OCI-LY3 (cell line): ENCODE measurements at regions not wholly inside any gene's neighbourhood (a gene's known extent, or its start where the extent isn't known, plus 50 kb on each side); places are given as distances from the start of the nearest gene placed in this dataset.
A peak's percentile ranks its signal among the peaks of the same experiment; 100 is the strongest.

ENCODE experiments used
- H2AFZ ChIP-seq: fragments of 200-600, 300-600 bp; shearing (Covaris generic); 2 replicates; pipeline ENCODE4 v1.6.0; 2014; ENCODE audit warnings: antibody characterized with exemption, low read depth, low read length
- H3K27ac ChIP-seq: fragments of 200-600, 300-600 bp; sonication (generic); 2 replicates; pipeline ENCODE4 v1.5.1; 2014; ENCODE audit warnings: mild to moderate bottlenecking, low read length, moderate library complexity, mixed read lengths
- H3K27me3 ChIP-seq: fragments of 200-600, 300-600 bp; sonication (generic); 2 replicates; pipeline ENCODE4 v1.6.1; 2014; ENCODE audit warnings: low read depth, low read length, mixed read lengths
- H3K36me3 ChIP-seq: fragments of 200-600, 300-600 bp; sonication (generic); replicated peaks from 2 replicates; pipeline ENCODE3; 2014; ENCODE audit warnings: low read depth, low read length, mixed read lengths
- H3K4me1 ChIP-seq: fragments of 300-600, 200-600 bp; sonication (generic); 2 replicates; pipeline ENCODE4 v1.6.1; 2014; ENCODE audit warnings: low read length, mixed read lengths
- H3K4me2 ChIP-seq: fragments of 200-600, 300-600 bp; sonication (generic); 2 replicates; pipeline ENCODE4 v1.6.1; 2014; ENCODE audit warnings: low read length, mixed read lengths
- H3K4me3 ChIP-seq: fragments of 300-600, 200-600 bp; sonication (generic); 2 replicates; pipeline ENCODE4 v1.5.1; 2014; ENCODE audit warnings: antibody characterized with exemption, mild to moderate bottlenecking, low read length, moderate library complexity
- H3K79me2 ChIP-seq: fragments of 300-600, 200-600 bp; shearing (Covaris generic); 2 replicates; pipeline ENCODE4 v1.6.1; 2014; ENCODE audit warnings: mild to moderate bottlenecking, low read length, mixed read lengths
- H3K9ac ChIP-seq: fragments of 300-600, 200-600 bp; shearing (Covaris generic); 2 replicates; pipeline ENCODE4 v1.6.0; 2014; ENCODE audit warnings: mild to moderate bottlenecking, low read length, moderate library complexity
- H3K9me3 ChIP-seq: fragments of 200-600, 300-600 bp; shearing (Covaris generic); 2 replicates; pipeline ENCODE4 v1.6.1; 2014; ENCODE audit warnings: low read length, mixed read lengths; ENCODE audit not compliant: insufficient read depth
- H4K20me1 ChIP-seq: fragments of 200-600, 300-600 bp; sonication (generic); 2 replicates; pipeline ENCODE4 v1.6.1; 2016; ENCODE audit warnings: low read length, mixed read lengths; ENCODE audit not compliant: insufficient read depth
- EZH2phosphoT487 ChIP-seq: fragments of 200-600 bp; shearing (Covaris generic); IDR thresholded peaks from 2 replicates; pipeline ENCODE4 v1.6.1; 2018; ENCODE audit warnings: antibody characterized with exemption, mixed run types, low read depth
- TF ChIP-seq, protein P1 (sequence below): fragments of 200-600, 300-600 bp; sonication (generic); IDR thresholded peaks from 2 replicates; pipeline ENCODE4 v1.5.1; 2014; ENCODE audit warnings: antibody characterized with exemption, low read length, low read depth

DNA sequence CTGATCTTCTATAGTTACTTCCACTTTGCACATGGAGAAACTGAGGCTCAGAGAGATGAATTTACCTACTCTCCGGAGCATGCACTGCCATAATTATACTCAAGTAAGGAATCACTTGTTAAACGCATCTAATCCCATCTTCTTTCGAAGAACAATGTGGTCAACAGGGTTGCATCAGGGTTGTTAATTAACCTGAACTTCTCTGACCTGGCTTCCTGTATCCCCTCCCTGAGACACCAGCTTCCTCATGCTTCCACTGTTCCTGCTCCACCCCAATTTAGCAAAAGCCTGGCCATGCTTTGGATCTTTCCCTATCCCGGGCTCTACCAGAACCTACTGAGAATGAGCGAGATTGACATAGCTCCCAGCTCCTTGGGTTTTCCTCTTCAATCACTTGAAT, 136.7 kb downstream of the SMIM20 start:
- no peak overlapping the region for H3K9ac ChIP-seq
- no peak for TF ChIP-seq EZH2phosphoT487
- TF ChIP-seq, protein P1, sequence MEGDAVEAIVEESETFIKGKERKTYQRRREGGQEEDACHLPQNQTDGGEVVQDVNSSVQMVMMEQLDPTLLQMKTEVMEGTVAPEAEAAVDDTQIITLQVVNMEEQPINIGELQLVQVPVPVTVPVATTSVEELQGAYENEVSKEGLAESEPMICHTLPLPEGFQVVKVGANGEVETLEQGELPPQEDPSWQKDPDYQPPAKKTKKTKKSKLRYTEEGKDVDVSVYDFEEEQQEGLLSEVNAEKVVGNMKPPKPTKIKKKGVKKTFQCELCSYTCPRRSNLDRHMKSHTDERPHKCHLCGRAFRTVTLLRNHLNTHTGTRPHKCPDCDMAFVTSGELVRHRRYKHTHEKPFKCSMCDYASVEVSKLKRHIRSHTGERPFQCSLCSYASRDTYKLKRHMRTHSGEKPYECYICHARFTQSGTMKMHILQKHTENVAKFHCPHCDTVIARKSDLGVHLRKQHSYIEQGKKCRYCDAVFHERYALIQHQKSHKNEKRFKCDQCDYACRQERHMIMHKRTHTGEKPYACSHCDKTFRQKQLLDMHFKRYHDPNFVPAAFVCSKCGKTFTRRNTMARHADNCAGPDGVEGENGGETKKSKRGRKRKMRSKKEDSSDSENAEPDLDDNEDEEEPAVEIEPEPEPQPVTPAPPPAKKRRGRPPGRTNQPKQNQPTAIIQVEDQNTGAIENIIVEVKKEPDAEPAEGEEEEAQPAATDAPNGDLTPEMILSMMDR, result no peak
- no peaks in the 10 kb centered on the region for H3K79me2 ChIP-seq
- H3K9me3 ChIP-seq, result no peaks in the 10 kb centered on the region
- peak overlapping the region; percentile 71 for H3K4me2 ChIP-seq
- H2AFZ ChIP-seq, result no peak overlapping the region
- H3K4me1 ChIP-seq, result peaks cover 38% of the 10 kb centered on the region
- H3K4me3 ChIP-seq, result peak overlapping the region; percentile 26; the same call in 1 of the 2 replicates
- no peak overlapping the region for H3K27ac ChIP-seq
- H3K36me3 ChIP-seq, result no peaks in the 10 kb centered on the region
- H4K20me1 ChIP-seq, result no peaks in the 10 kb centered on the region
- H3K27me3 ChIP-seq, result peaks cover 14% of the 10 kb centered on the region

DNA sequence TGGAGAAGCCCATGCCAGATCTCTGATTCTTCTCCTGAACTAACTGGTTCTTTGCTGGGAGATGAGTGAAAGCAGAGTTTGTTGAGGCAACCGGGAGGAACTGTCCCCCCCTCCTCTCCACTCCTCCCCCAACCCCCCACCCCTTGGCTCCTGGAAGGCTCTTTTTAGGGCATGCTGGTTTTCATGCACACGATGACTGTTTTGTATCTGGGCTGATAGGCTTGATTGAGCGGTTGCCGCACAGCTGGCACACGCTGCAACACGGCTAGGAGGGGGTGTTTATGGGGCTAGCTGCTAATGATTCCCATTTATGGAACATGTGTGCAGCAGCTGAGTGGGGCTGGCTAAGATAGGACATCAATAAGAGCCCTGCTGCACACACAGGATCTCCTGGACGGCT, 137.2 kb downstream of the SMIM20 start:
- Histone ChIP-seq H3K4me2 (0 out of 2 replicates have a peak overlapping the region, but pooled peaks have one; percentile 71), H2AFZ (no peak overlapping the region), H4K20me1 (no peaks in the 10 kb centered on the region), H3K4me3 (no peak overlapping the region), H3K36me3 (no peaks in the 10 kb centered on the region), H3K9ac (no peak overlapping the region), H3K27ac (no peak overlapping the region), H3K79me2 (no peaks in the 10 kb centered on the region), H3K9me3 (no peaks in the 10 kb centered on the region), H3K27me3 (peaks cover 12% of the 10 kb centered on the region), H3K4me1 (peaks cover 38% of the 10 kb centered on the region)
- TF ChIP-seq EZH2phosphoT487, result no peak
- TF ChIP-seq, protein P1, result no peak

DNA sequence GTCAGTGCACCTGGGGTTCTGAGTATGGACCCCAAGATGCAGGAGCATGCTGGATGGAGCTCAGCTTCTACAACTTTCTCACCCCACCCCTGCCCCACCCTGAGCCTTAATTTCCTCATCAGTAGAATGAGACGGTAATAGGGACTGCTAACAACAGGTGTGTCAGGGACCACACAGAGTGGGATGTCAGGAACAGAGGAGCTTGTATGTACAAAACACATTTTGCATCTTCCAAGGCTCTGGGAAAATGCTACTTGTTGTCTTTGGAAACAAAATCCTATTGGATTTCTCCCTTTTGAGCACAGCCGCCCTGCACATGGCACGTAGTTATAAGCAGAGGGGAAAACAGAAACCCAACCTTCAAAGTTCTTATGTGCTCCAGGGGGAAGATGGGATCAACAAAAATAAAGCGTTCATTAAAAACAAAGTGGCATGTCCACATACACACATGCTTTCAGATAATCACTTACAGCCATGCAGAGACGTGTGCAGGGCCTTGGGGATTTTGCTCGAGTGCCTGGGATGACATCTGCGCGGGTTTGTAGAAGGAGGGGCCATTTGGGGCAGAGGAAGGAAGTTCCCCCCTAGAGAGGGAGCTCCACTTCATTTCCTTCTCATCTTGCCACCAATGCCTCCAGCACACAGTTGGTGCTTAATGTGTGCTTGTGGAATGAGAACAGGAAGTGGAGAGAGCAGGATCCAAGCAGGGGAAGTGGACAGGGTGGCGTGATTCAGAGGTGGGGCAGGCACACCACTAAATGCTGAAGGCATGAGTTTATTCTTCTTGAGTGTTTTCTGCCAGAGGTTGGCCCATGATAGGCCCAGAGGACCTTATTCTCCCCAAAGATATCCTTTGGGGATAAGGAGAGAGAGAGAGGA, 138.9 kb downstream of the SMIM20 start:
- Histone ChIP-seq H3K79me2 (no peaks in the 10 kb centered on the region), H3K4me2 (0 out of 2 replicates have a peak overlapping the region, but pooled peaks have one; percentile 6), H3K9me3 (no peaks in the 10 kb centered on the region), H2AFZ (no peak overlapping the region), H3K4me1 (peaks cover 38% of the 10 kb centered on the region), H3K9ac (no peak overlapping the region), H3K27ac (no peak overlapping the region), H4K20me1 (no peaks in the 10 kb centered on the region), H3K36me3 (no peaks in the 10 kb centered on the region), H3K27me3 (peaks cover 14% of the 10 kb centered on the region), H3K4me3 (no peak overlapping the region)
- TF ChIP-seq, protein P1, result no peak
- TF ChIP-seq EZH2phosphoT487, result no peak

DNA sequence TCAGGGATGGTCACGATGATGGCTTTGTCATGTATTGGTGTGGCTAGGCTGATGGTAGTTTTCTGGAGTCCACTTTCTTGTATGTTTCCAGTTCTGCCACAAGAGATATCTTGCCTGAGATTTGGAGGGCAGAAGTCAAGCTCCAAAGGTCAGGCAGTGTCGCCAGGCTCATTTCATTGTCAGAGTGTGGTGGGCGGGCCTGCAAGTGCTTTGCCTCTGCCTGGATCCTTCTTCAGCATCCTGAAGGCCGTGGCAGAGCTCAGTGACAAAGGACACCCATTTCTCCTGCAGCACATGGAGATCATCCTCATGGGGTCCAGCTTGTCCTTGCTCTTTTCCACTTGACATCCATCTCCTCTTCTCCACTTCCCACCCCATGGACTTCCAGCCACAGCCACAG, 139.7 kb downstream of the SMIM20 start:
- peaks cover 41% of the 10 kb centered on the region for H3K4me1 ChIP-seq
- peaks cover 14% of the 10 kb centered on the region for H3K27me3 ChIP-seq
- no peak for TF ChIP-seq EZH2phosphoT487
- TF ChIP-seq, protein P1, result no peak
- no peak overlapping the region for H3K4me2 ChIP-seq
- no peaks in the 10 kb centered on the region for H3K36me3 ChIP-seq
- no peak overlapping the region for H3K27ac ChIP-seq
- H4K20me1 ChIP-seq, result no peaks in the 10 kb centered on the region
- no peak overlapping the region for H2AFZ ChIP-seq
- H3K9me3 ChIP-seq, result no peaks in the 10 kb centered on the region
- H3K9ac ChIP-seq, result no peak overlapping the region
- no peaks in the 10 kb centered on the region for H3K79me2 ChIP-seq
- no peak overlapping the region for H3K4me3 ChIP-seq
